Gastrocnemius medialis (tissue), 4 donors: ENCODE measurements at regions not wholly inside any gene's neighbourhood (a gene's known extent, or its start where the extent isn't known, plus 50 kb on each side); places are given as distances from the start of the nearest gene placed in this dataset.

Source experiments
- POLR2A ChIP-seq, 2 donors: fragments of 450-650 bp; IDR thresholded peaks; one replicate each; pipeline ENCODE4 v1.6.1; 2017; ENCODE audit warnings: antibody characterized with exemption in 2 of 2, mild to moderate bottlenecking in 2 of 2, moderate library complexity in 2 of 2
- TF ChIP-seq, protein P1 (sequence below), 5 experiments: fragments of 450-650 bp in 3 of 5; fragments of 200-600 bp in 2 of 5; sonication (generic) in 2 of 5; IDR thresholded peaks in 4 of 5; conservative IDR thresholded peaks in 1 of 5; 1 replicate in 4 of 5; 2 replicates in 1 of 5; pipeline ENCODE4 v1.5.1; 2016 to 2019; ENCODE audit warnings: antibody characterized with exemption in 5 of 5, mild to moderate bottlenecking in 3 of 5, moderate library complexity in 3 of 5

DNA sequence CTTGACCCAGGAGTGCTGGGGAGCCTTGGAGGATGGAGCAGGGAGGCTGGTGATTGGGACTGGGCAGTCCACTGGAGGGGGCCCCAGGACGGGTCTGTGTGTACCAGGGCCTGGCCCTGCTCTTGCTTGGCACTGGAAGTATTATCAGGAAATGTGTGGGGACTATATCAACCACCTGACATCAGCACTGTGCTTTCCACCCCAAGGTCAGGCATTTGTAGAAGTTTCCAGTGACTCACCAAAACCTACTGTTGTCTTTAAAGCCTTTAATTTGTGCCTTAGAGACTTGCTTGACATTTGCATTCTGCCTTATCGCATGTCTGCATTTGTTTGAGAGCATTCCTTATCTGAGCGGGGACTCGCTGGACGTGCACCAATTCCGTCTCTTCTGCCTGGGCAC, 323.1 kb downstream of the FOXL1 start:
- TF ChIP-seq, protein P1, sequence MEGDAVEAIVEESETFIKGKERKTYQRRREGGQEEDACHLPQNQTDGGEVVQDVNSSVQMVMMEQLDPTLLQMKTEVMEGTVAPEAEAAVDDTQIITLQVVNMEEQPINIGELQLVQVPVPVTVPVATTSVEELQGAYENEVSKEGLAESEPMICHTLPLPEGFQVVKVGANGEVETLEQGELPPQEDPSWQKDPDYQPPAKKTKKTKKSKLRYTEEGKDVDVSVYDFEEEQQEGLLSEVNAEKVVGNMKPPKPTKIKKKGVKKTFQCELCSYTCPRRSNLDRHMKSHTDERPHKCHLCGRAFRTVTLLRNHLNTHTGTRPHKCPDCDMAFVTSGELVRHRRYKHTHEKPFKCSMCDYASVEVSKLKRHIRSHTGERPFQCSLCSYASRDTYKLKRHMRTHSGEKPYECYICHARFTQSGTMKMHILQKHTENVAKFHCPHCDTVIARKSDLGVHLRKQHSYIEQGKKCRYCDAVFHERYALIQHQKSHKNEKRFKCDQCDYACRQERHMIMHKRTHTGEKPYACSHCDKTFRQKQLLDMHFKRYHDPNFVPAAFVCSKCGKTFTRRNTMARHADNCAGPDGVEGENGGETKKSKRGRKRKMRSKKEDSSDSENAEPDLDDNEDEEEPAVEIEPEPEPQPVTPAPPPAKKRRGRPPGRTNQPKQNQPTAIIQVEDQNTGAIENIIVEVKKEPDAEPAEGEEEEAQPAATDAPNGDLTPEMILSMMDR (IDR thresholded peaks at IDR 0.05 in 4 of 5, conservative IDR thresholded peaks at IDR 0.05 in 1 of 5), result no peak
- no peak for TF ChIP-seq POLR2A (IDR thresholded peaks at IDR 0.05)
